GM21381 (cell line): ENCODE measurements at regions not wholly inside any gene's neighbourhood (a gene's known extent, or its start where the extent isn't known, plus 50 kb on each side); places are given as distances from the start of the nearest gene placed in this dataset.
"Not testable (repeated sequence)": the region's sequence is repeated elsewhere in the genome, so short reads cannot be mapped to it uniquely, and the experiment has no call there.

Experiments
- ATAC-seq: cut with Tn5 transposase; IDR thresholded peaks from one replicate; pipeline ENCODE4 v1.9.1; 2021; ENCODE audit warnings: mild to moderate bottlenecking, moderate library complexity; ENCODE audit not compliant: unreplicated experiment

- no peak for ATAC-seq
Measured at GRCh38 chr4:141340458-141340857, 119.8 kb downstream of the ZNF330 start.

- no peak for ATAC-seq
Measured at GRCh38 chr4:141346144-141346543, 125.4 kb downstream of the ZNF330 start.

- no peak for ATAC-seq
Measured at GRCh38 chr4:141347684-141348083, 127.0 kb downstream of the ZNF330 start.

GRCh38 chr4:141348125-141348524, 127.4 kb downstream of the ZNF330 start:
- peak; percentile 41 for ATAC-seq

GRCh38 chr4:141348573-141348972, 127.9 kb downstream of the ZNF330 start:
- ATAC-seq: peak; percentile 26

GRCh38 chr4:141349236-141349635, 128.5 kb downstream of the ZNF330 start:
- no peak for ATAC-seq

GRCh38 chr4:141350122-141350905, 129.6 kb downstream of the ZNF330 start:
- ATAC-seq: no peak

- ATAC-seq: no peak
Measured at GRCh38 chr4:141352331-141352730, 131.6 kb downstream of the ZNF330 start.

GRCh38 chr4:141352909-141353525, 132.3 kb downstream of the ZNF330 start:
- ATAC-seq: no peak

- no peak for ATAC-seq
Measured at GRCh38 chr4:141356321-141356962, 135.7 kb downstream of the ZNF330 start.

GRCh38 chr4:141356963-141357335, 136.3 kb downstream of the ZNF330 start:
- ATAC-seq: no peak

- not testable (repeated sequence) for ATAC-seq
Measured at GRCh38 chr4:141368241-141368640, 147.5 kb downstream of the ZNF330 start.

GRCh38 chr4:141371206-141371605, 150.5 kb downstream of the ZNF330 start:
- no peak for ATAC-seq

GRCh38 chr4:141375855-141376254, 155.2 kb downstream of the ZNF330 start:
- no peak for ATAC-seq

GRCh38 chr4:141376769-141377168, 156.1 kb downstream of the ZNF330 start:
- ATAC-seq: peak; percentile 69

- ATAC-seq: no peak
Measured at GRCh38 chr4:141387299-141387698, 166.6 kb downstream of the ZNF330 start.

- no peak for ATAC-seq
Measured at GRCh38 chr4:141388481-141388880, 167.8 kb downstream of the ZNF330 start.

- no peak for ATAC-seq
Measured at GRCh38 chr4:141389649-141390048, 169.0 kb downstream of the ZNF330 start.

- no peak for ATAC-seq
Measured at GRCh38 chr4:141390571-141390970, 169.9 kb downstream of the ZNF330 start.

- ATAC-seq: no peak
Measured at GRCh38 chr4:141391293-141391692, 170.6 kb downstream of the ZNF330 start.

GRCh38 chr4:141391771-141392170, 171.1 kb downstream of the ZNF330 start:
- no peak for ATAC-seq

GRCh38 chr4:141395246-141395830, 174.6 kb downstream of the ZNF330 start:
- ATAC-seq: no peak
